HepG2 (cell line): ENCODE measurements at regions not wholly inside any gene's neighbourhood (a gene's known extent, or its start where the extent isn't known, plus 50 kb on each side); places are given as distances from the start of the nearest gene placed in this dataset.

ENCODE experiments used
- EZH2 ChIP-seq: conservative IDR thresholded peaks from 2 replicates; pipeline ENCODE4 v1.6.1; 2012; ENCODE audit warnings: mild to moderate bottlenecking, low read depth, low read length, moderate library complexity
- FIP1L1 ChIP-seq: fragments of 200-400 bp; formaldehyde crosslinking; IDR thresholded peaks from 2 replicates; pipeline ENCODE4 v1.6.1; 2018; ENCODE audit warnings: low read depth, mild to moderate bottlenecking, low read length, moderate library complexity, borderline replicate concordance; ENCODE audit not compliant: insufficient read depth
- HNF4G ChIP-seq, 2 experiments: sonication (generic) in 1 of 2; formaldehyde crosslinking in 1 of 2; IDR thresholded peaks; 2 replicates each; pipeline versions ENCODE4 v1.4.0 to v1.6.1; 2011 to 2020; ENCODE audit warnings: borderline replicate concordance in 2 of 2, low read depth in 2 of 2, mild to moderate bottlenecking in 2 of 2, low read length in 1 of 2, missing genetic modification reagents in 1 of 2, moderate library complexity in 1 of 2
- ZNF503 ChIP-seq: sonication (generic); formaldehyde crosslinking; IDR thresholded peaks from 2 replicates; pipeline ENCODE4 v1.4.0; 2020; ENCODE audit warnings: missing genetic modification reagents
- ZNF891 ChIP-seq: sonication (generic); formaldehyde crosslinking; IDR thresholded peaks from 2 replicates; pipeline ENCODE4 v1.5.0; 2020; ENCODE audit warnings: mild to moderate bottlenecking, missing genetic modification reagents

- TF ChIP-seq ZNF891 (CRISPR knock-in tag) = no peak
- TF ChIP-seq EZH2 = no peak
- TF ChIP-seq HNF4G (IDR thresholded peaks at IDR 0.05; ENCODE audit: borderline replicate concordance, low read depth, low read length) = no peak
- TF ChIP-seq HNF4G (CRISPR knock-in tag; IDR thresholded peaks at IDR 0.05; ENCODE audit: borderline replicate concordance, low read depth) = no peak
- TF ChIP-seq FIP1L1 = no peak
- no peak for TF ChIP-seq ZNF503 (CRISPR knock-in tag)
These were observed 71.3 kb upstream of the CORO2B start for GRCh38 chr15:68507447-68507846.
